ENCODE measurements at regions not wholly inside any gene's neighbourhood (a gene's known extent, or its start where the extent isn't known, plus 50 kb on each side); places are given as distances from the start of the nearest gene placed in this dataset.

DNA sequence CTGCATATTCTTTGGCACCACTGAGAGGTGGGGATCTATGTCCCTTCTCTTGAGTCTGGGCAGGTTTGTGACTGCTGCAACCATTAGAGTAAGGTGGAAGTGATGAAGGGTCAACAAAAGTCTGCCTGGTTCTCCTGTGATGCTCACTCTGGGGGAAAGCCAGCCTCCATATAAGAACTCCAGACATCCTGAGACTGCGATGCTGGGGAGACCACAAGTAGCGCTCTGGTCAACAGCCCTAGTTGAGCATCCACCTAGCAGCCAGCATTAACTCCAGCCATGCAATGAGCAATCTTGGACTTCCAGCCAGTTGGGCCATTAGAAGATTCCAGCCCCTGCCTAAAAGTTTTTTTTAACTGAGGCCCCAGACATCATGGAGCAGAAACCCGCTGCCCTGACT lies 62.8 kb downstream of the SCN11A start:
- no peak for TF ChIP-seq POLR2A (IDR thresholded peaks at IDR 0.05)
- TF ChIP-seq, protein P1, sequence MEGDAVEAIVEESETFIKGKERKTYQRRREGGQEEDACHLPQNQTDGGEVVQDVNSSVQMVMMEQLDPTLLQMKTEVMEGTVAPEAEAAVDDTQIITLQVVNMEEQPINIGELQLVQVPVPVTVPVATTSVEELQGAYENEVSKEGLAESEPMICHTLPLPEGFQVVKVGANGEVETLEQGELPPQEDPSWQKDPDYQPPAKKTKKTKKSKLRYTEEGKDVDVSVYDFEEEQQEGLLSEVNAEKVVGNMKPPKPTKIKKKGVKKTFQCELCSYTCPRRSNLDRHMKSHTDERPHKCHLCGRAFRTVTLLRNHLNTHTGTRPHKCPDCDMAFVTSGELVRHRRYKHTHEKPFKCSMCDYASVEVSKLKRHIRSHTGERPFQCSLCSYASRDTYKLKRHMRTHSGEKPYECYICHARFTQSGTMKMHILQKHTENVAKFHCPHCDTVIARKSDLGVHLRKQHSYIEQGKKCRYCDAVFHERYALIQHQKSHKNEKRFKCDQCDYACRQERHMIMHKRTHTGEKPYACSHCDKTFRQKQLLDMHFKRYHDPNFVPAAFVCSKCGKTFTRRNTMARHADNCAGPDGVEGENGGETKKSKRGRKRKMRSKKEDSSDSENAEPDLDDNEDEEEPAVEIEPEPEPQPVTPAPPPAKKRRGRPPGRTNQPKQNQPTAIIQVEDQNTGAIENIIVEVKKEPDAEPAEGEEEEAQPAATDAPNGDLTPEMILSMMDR (IDR thresholded peaks at IDR 0.05 in 4 of 5, conservative IDR thresholded peaks at IDR 0.05 in 1 of 5), result no peak
